Esophagus muscularis mucosa (tissue), 4 donors: ENCODE measurements at regions not wholly inside any gene's neighbourhood (a gene's known extent, or its start where the extent isn't known, plus 50 kb on each side); places are given as distances from the start of the nearest gene placed in this dataset.

ENCODE experiments used
- DNase-seq: peaks from one replicate; pipeline ENCODE4 v3.0.0-alpha.2; 2017; ENCODE audit errors: extremely low spot score
- H3K27ac ChIP-seq, 4 donors: fragments of 200-600 bp; sonication (generic); replicated peaks in 1 of 4; 1 replicate in 3 of 4; 2 replicates in 1 of 4; pipeline ENCODE4 v1.5.1; 2016 to 2019; ENCODE audit warnings: mild to moderate bottlenecking in 1 of 4
- H3K27me3 ChIP-seq, 4 donors: fragments of 200-600 bp; sonication (generic); one replicate each; pipeline versions ENCODE4 v1.5.1 to v1.6.0; 2016 to 2019
- H3K36me3 ChIP-seq, 4 donors: fragments of 200-600 bp; sonication (generic); one replicate each; pipeline ENCODE4 v1.5.1; 2016 to 2019
- H3K4me1 ChIP-seq, 4 donors: fragments of 200-600 bp; sonication (generic); one replicate each; pipeline ENCODE4 v1.5.1; 2016 to 2019
- H3K4me3 ChIP-seq, 4 donors: fragments of 200-600 bp; sonication (generic); 1 replicate in 2 of 4; 2 replicates in 2 of 4; pipeline ENCODE4 v1.5.1; 2016 to 2019; ENCODE audit warnings: mild to moderate bottlenecking in 4 of 4, moderate library complexity in 1 of 4
- H3K9me3 ChIP-seq, 4 donors: fragments of 200-600 bp; sonication (generic); 1 replicate in 3 of 4; 2 replicates in 1 of 4; pipeline ENCODE4 v1.5.1; 2016 to 2019
- CTCF ChIP-seq, 3 experiments: fragments of 200-600 bp in 2 of 3; fragments of 450-650 bp in 1 of 3; sonication (generic) in 2 of 3; IDR thresholded peaks; one replicate each; pipeline ENCODE4 v1.5.1; 2017 to 2019; ENCODE audit warnings: antibody characterized with exemption in 3 of 3, mild to moderate bottlenecking in 2 of 3, moderate library complexity in 1 of 3
- EP300 ChIP-seq: sonication (generic); formaldehyde crosslinking; IDR thresholded peaks from one replicate; pipeline ENCODE4 v1.6.1; 2017; ENCODE audit warnings: antibody characterized with exemption
- POLR2A ChIP-seq: fragments of 450-650 bp; IDR thresholded peaks from one replicate; pipeline ENCODE4 v1.6.1; 2017; ENCODE audit warnings: antibody characterized with exemption, moderate library complexity, mild to moderate bottlenecking, low read depth
- POLR2AphosphoS5 ChIP-seq, 2 donors: sonication (generic); formaldehyde crosslinking; IDR thresholded peaks; one replicate each; pipeline ENCODE4 v1.6.1; 2017; ENCODE audit warnings: antibody characterized with exemption in 2 of 2
- WGBS: methylation state at CpG from one replicate; pipeline ENCODE4 v1.1.5; 2018; 5-methylcytosine and 5-hydroxymethylcytosine counted together
- intact Hi-C: fragments of 100-400 bp; cut with DNase I; formaldehyde crosslinking; loops from one replicate; pipeline ENCODE4 v1.15.1; 2023

GRCh38 chr3:165716592-165716991 lies 120.6 kb downstream of the BCHE start:
- no peaks in the 10 kb centered on the region for H3K36me3 ChIP-seq
- H3K27ac ChIP-seq, result no peak overlapping the region
- no peaks in the 10 kb centered on the region for H3K27me3 ChIP-seq
- no peak for DNase-seq
- H3K4me3 ChIP-seq, result no peak overlapping the region
- no peaks in the 10 kb centered on the region for H3K4me1 ChIP-seq
- TF ChIP-seq EP300 (no peak), CTCF (IDR thresholded peaks at IDR 0.05) (no peak), POLR2A (no peak), POLR2AphosphoS5 (IDR thresholded peaks at IDR 0.05) (no peak)
- H3K9me3 ChIP-seq, result peaks cover 0 to 8% (median 0%) of the 10 kb centered on the region in 4 donors
- intact Hi-C loops, result no loop called here

GRCh38 chr3:165713479-165713878 lies 123.7 kb downstream of the BCHE start:
- 98% methylated on average over 5 of the region's 7 CpGs for WGBS
- no peak overlapping the region for H3K4me3 ChIP-seq
- intact Hi-C loops, result no loop called here
- DNase-seq, result no peak
- H3K27me3 ChIP-seq, result no peaks in the 10 kb centered on the region
- no peak overlapping the region for H3K27ac ChIP-seq
- no peaks in the 10 kb centered on the region for H3K36me3 ChIP-seq
- H3K4me1 ChIP-seq, result no peaks in the 10 kb centered on the region
- TF ChIP-seq POLR2AphosphoS5 (IDR thresholded peaks at IDR 0.05), result no peak
- TF ChIP-seq EP300, result no peak
- no peaks in the 10 kb centered on the region for H3K9me3 ChIP-seq

GRCh38 chr3:165712382-165712781 lies 124.8 kb downstream of the BCHE start:
- intact Hi-C loops, result no loop called here
- Histone ChIP-seq H3K27ac (no peak overlapping the region), H3K4me3 (no peak overlapping the region), H3K27me3 (no peaks in the 10 kb centered on the region), H3K9me3 (no peaks in the 10 kb centered on the region), H3K36me3 (no peaks in the 10 kb centered on the region), H3K4me1 (no peaks in the 10 kb centered on the region)
- DNase-seq, result peak; percentile 66
- 92% methylated on average over 2 of the region's 8 CpGs for WGBS
- no peak for TF ChIP-seq EP300
- TF ChIP-seq POLR2AphosphoS5 (IDR thresholded peaks at IDR 0.05), result no peak
- TF ChIP-seq POLR2A, result no peak
- TF ChIP-seq CTCF (IDR thresholded peaks at IDR 0.05), result no peak

GRCh38 chr3:165697910-165698309 lies 139.3 kb downstream of the BCHE start:
- TF ChIP-seq POLR2AphosphoS5 (IDR thresholded peaks at IDR 0.05), result no peak
- no peak for TF ChIP-seq EP300
- TF ChIP-seq POLR2A, result no peak
- TF ChIP-seq CTCF (IDR thresholded peaks at IDR 0.05), result no peak
- Histone ChIP-seq H3K4me3 (no peak overlapping the region), H3K36me3 (no peaks in the 10 kb centered on the region)

GRCh38 chr3:165696496-165696895 lies 140.7 kb downstream of the BCHE start:
- peaks cover 0 to 4% (median 0%) of the 10 kb centered on the region in 4 donors for H3K4me1 ChIP-seq
- intact Hi-C loops, result no loop called here
- H3K4me3 ChIP-seq, result no peak overlapping the region
- H3K27ac ChIP-seq, result no peak overlapping the region
- H3K36me3 ChIP-seq, result no peaks in the 10 kb centered on the region
- WGBS, result 97% methylated on average over 1 of the region's 1 CpG
- no peak for DNase-seq
- TF ChIP-seq POLR2AphosphoS5 (IDR thresholded peaks at IDR 0.05) (no peak), POLR2A (no peak), CTCF (IDR thresholded peaks at IDR 0.05) (no peak), EP300 (no peak)
- H3K27me3 ChIP-seq, result no peaks in the 10 kb centered on the region
- H3K9me3 ChIP-seq, result peaks cover 0 to 3% (median 0%) of the 10 kb centered on the region in 4 donors

More at GRCh38 chr3:165697910-165698309, 139.3 kb downstream of the BCHE start:
- no peaks in the 10 kb centered on the region for H3K27me3 ChIP-seq
- H3K27ac ChIP-seq, result no peak overlapping the region
- no peaks in the 10 kb centered on the region for H3K9me3 ChIP-seq
- 84% methylated on average over 2 of the region's 2 CpGs for WGBS
- intact Hi-C loops, result no loop called here
- peaks cover 0 to 4% (median 0%) of the 10 kb centered on the region in 4 donors for H3K4me1 ChIP-seq
- no peak for DNase-seq
